Upper lobe of left lung (tissue), 6 donors: ENCODE measurements at regions not wholly inside any gene's neighbourhood (a gene's known extent, or its start where the extent isn't known, plus 50 kb on each side); places are given as distances from the start of the nearest gene placed in this dataset.

Experiments used
- ATAC-seq, 2 donors: fragments of 200-7000 bp; cut with Tn5 transposase; one replicate each; pipeline ENCODE4 v1.9.1; 2022; ENCODE audit warnings: mild to moderate bottlenecking in 2 of 2, moderate library complexity in 2 of 2; ENCODE audit not compliant: low FRiP score in 2 of 2
- DNase-seq, 2 donors: peaks; one replicate each; pipeline ENCODE4 v3.0.0-alpha.2; 2019 to 2020
- H3K27ac ChIP-seq, 4 donors: fragments of 200-600 bp; sonication (generic); one replicate each; pipeline ENCODE4 v1.5.1; 2016 to 2019
- H3K27me3 ChIP-seq, 4 donors: fragments of 200-600 bp; sonication (generic); one replicate each; pipeline ENCODE4 v1.5.1; 2017 to 2019
- H3K36me3 ChIP-seq, 4 donors: fragments of 200-600 bp; sonication (generic); one replicate each; pipeline ENCODE4 v1.5.1; 2016 to 2019
- H3K4me1 ChIP-seq, 4 donors: fragments of 200-600 bp; sonication (generic); one replicate each; pipeline ENCODE4 v1.5.1; 2018 to 2019
- H3K4me3 ChIP-seq, 4 donors: fragments of 200-600 bp; sonication (generic); one replicate each; pipeline ENCODE4 v1.5.1; 2017 to 2019; ENCODE audit warnings: mild to moderate bottlenecking in 2 of 4, moderate library complexity in 1 of 4
- H3K9me3 ChIP-seq, 4 donors: fragments of 200-600 bp; sonication (generic); one replicate each; pipeline ENCODE4 v1.5.1; 2018 to 2019
- CTCF ChIP-seq, 6 experiments: fragments of 450-650 bp in 4 of 6; fragments of 200-600 bp in 2 of 6; sonication (generic) in 2 of 6; IDR thresholded peaks; one replicate each; pipeline ENCODE4 v1.5.1; 2016 to 2019; ENCODE audit warnings: antibody characterized with exemption in 6 of 6
- EP300 ChIP-seq, 4 donors: sonication (generic); formaldehyde crosslinking; IDR thresholded peaks; one replicate each; pipeline ENCODE4 v1.5.1; 2017; ENCODE audit warnings: antibody characterized with exemption in 4 of 4, control low read depth in 2 of 4
- POLR2A ChIP-seq, 4 donors: fragments of 450-650 bp; IDR thresholded peaks; one replicate each; pipeline ENCODE4 v1.5.1; 2016 to 2017; ENCODE audit warnings: antibody characterized with exemption in 4 of 4, mild to moderate bottlenecking in 2 of 4
- POLR2AphosphoS5 ChIP-seq, 2 donors: sonication (generic); formaldehyde crosslinking; IDR thresholded peaks; one replicate each; pipeline ENCODE4 v1.5.1; 2017; ENCODE audit warnings: antibody characterized with exemption in 2 of 2
- WGBS, 2 donors: methylation state at CpG; one replicate each; pipeline ENCODE4 v1.1.5; 2017 to 2018; 5-methylcytosine and 5-hydroxymethylcytosine counted together
- donor health status: DM: no; HTN: no; CAD: no; lungs with moderate emphysema.
- donor health status: DM: no; HTN: yes; CAD: no; lungs with severe emphysema.

DNA sequence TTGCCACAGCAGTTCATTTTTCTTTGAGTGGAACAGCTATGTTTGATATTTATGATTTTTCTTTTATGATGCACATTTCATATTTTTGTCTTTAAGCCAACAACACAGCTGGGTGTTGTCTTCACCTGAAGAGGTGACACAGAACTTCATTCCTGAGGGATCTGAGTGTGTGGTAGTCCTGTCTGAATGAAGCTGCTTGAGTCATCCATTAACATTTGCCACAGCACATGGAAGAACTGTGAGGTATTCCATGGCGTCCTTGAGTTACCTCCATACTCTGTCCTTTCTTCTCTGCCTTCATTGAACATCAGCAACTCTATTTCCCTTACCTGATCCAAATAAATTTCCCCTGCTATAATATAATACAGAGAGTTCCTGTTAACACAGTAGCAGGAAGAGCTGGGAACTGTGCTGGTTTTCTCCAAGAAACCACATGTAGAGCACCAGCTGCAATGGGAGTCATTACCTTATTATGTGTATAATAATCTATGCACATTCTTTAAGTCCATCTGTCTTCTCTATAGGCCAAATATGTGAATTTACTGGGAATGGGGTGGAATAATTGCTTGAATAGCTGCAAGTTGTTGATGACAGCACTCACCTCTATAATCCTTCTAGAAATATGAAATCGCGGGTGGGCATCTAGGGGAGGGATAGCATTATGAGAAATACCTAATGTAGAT, 72.4 kb upstream of the TAC1 start:
- H3K4me1 ChIP-seq = no peaks in the 10 kb centered on the region
- no peak overlapping the region for H3K4me3 ChIP-seq
- ATAC-seq = no peak
- WGBS, 2 donors = 84 to 93% methylated on average over 3 of the region's 3 CpGs
- H3K36me3 ChIP-seq = no peaks in the 10 kb centered on the region
- no peaks in the 10 kb centered on the region for H3K9me3 ChIP-seq
- no peaks in the 10 kb centered on the region for H3K27me3 ChIP-seq
- DNase-seq = no peak
- TF ChIP-seq POLR2A (IDR thresholded peaks at IDR 0.05) = no peak
- no peak for TF ChIP-seq CTCF (IDR thresholded peaks at IDR 0.05)
- TF ChIP-seq EP300 (IDR thresholded peaks at IDR 0.05) = no peak
- TF ChIP-seq POLR2AphosphoS5 (IDR thresholded peaks at IDR 0.05) = no peak
- no peak overlapping the region for H3K27ac ChIP-seq

GRCh38 chr7:97667359-97667758, 64.5 kb upstream of the TAC1 start:
- H3K4me1 ChIP-seq = no peaks in the 10 kb centered on the region
- no peak overlapping the region for H3K4me3 ChIP-seq
- WGBS, 2 donors = 57 to 66% methylated on average over 1 of the region's 1 CpG
- no peak for TF ChIP-seq CTCF (IDR thresholded peaks at IDR 0.05)
- no peak for TF ChIP-seq POLR2AphosphoS5 (IDR thresholded peaks at IDR 0.05)
- TF ChIP-seq EP300 (IDR thresholded peaks at IDR 0.05) = no peak
- no peak for TF ChIP-seq POLR2A (IDR thresholded peaks at IDR 0.05)
- H3K9me3 ChIP-seq = no peaks in the 10 kb centered on the region
- no peak overlapping the region for H3K27ac ChIP-seq
- no peak for DNase-seq
- no peak for ATAC-seq
- no peaks in the 10 kb centered on the region for H3K27me3 ChIP-seq
- no peaks in the 10 kb centered on the region for H3K36me3 ChIP-seq

GRCh38 chr7:97671571-97671970, 60.3 kb upstream of the TAC1 start:
- Histone ChIP-seq H3K36me3 (no peaks in the 10 kb centered on the region), H3K4me1 (no peaks in the 10 kb centered on the region), H3K27me3 (no peaks in the 10 kb centered on the region), H3K4me3 (no peak overlapping the region), H3K27ac (no peak overlapping the region), H3K9me3 (no peaks in the 10 kb centered on the region)
- ATAC-seq = no peak
- no peak for DNase-seq
- TF ChIP-seq POLR2AphosphoS5 (IDR thresholded peaks at IDR 0.05) = no peak
- no peak for TF ChIP-seq POLR2A (IDR thresholded peaks at IDR 0.05)
- no peak for TF ChIP-seq CTCF (IDR thresholded peaks at IDR 0.05)

- no peaks in the 10 kb centered on the region for H3K36me3 ChIP-seq
- H3K27ac ChIP-seq = no peak overlapping the region
- TF ChIP-seq POLR2AphosphoS5 (IDR thresholded peaks at IDR 0.05) (no peak), CTCF (IDR thresholded peaks at IDR 0.05) (no peak), POLR2A (IDR thresholded peaks at IDR 0.05) (no peak), EP300 (IDR thresholded peaks at IDR 0.05) (no peak)
- ATAC-seq = no peak
- no peak for DNase-seq
- H3K4me3 ChIP-seq = no peak overlapping the region
- H3K9me3 ChIP-seq = no peaks in the 10 kb centered on the region
- 33 to 47% methylated on average over 1 of the region's 1 CpG for whole genome bisulfite sequencing, 2 donors
- H3K27me3 ChIP-seq = no peaks in the 10 kb centered on the region
- H3K4me1 ChIP-seq = no peaks in the 10 kb centered on the region
Observed at GRCh38 chr7:97680622-97681021, 51.3 kb upstream of the TAC1 start.
